Gastrocnemius medialis (tissue), 4 donors: ENCODE measurements at regions not wholly inside any gene's neighbourhood (a gene's known extent, or its start where the extent isn't known, plus 50 kb on each side); places are given as distances from the start of the nearest gene placed in this dataset.

ENCODE experiments used
- POLR2A ChIP-seq, 2 donors: fragments of 450-650 bp; IDR thresholded peaks; one replicate each; pipeline ENCODE4 v1.6.1; 2017; ENCODE audit warnings: antibody characterized with exemption in 2 of 2, mild to moderate bottlenecking in 2 of 2, moderate library complexity in 2 of 2
- TF ChIP-seq, protein P1 (sequence below), 5 experiments: fragments of 450-650 bp in 3 of 5; fragments of 200-600 bp in 2 of 5; sonication (generic) in 2 of 5; IDR thresholded peaks in 4 of 5; conservative IDR thresholded peaks in 1 of 5; 1 replicate in 4 of 5; 2 replicates in 1 of 5; pipeline ENCODE4 v1.5.1; 2016 to 2019; ENCODE audit warnings: antibody characterized with exemption in 5 of 5, mild to moderate bottlenecking in 3 of 5, moderate library complexity in 3 of 5

DNA sequence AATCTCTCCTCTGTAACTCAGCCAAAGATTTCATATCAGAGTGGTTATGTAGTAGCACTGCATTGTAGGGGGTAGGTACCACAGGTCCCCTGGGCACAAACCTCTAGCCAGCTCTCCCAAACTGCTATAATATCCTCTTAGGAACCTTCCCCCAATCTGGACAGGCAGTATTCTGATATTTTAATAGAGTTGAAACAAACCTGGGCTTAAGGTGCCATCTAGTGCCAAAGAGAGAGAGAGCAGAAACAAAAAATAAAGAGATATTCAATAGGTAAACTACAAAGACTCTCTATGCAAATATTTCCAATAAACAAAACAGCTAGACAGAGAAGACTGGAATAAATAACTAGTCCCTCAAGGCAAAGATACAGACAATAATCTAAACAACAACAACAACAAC, 1070.0 kb downstream of the CDH11 start:
- no peak for TF ChIP-seq POLR2A (IDR thresholded peaks at IDR 0.05)
- TF ChIP-seq, protein P1, sequence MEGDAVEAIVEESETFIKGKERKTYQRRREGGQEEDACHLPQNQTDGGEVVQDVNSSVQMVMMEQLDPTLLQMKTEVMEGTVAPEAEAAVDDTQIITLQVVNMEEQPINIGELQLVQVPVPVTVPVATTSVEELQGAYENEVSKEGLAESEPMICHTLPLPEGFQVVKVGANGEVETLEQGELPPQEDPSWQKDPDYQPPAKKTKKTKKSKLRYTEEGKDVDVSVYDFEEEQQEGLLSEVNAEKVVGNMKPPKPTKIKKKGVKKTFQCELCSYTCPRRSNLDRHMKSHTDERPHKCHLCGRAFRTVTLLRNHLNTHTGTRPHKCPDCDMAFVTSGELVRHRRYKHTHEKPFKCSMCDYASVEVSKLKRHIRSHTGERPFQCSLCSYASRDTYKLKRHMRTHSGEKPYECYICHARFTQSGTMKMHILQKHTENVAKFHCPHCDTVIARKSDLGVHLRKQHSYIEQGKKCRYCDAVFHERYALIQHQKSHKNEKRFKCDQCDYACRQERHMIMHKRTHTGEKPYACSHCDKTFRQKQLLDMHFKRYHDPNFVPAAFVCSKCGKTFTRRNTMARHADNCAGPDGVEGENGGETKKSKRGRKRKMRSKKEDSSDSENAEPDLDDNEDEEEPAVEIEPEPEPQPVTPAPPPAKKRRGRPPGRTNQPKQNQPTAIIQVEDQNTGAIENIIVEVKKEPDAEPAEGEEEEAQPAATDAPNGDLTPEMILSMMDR (IDR thresholded peaks at IDR 0.05 in 4 of 5, conservative IDR thresholded peaks at IDR 0.05 in 1 of 5) = no peak
